ENCODE measurements at regions not wholly inside any gene's neighbourhood (a gene's known extent, or its start where the extent isn't known, plus 50 kb on each side); places are given as distances from the start of the nearest gene placed in this dataset.
"Not testable (repeated sequence)": the region's sequence is repeated elsewhere in the genome, so short reads cannot be mapped to it uniquely, and the experiment has no call there.

DNA sequence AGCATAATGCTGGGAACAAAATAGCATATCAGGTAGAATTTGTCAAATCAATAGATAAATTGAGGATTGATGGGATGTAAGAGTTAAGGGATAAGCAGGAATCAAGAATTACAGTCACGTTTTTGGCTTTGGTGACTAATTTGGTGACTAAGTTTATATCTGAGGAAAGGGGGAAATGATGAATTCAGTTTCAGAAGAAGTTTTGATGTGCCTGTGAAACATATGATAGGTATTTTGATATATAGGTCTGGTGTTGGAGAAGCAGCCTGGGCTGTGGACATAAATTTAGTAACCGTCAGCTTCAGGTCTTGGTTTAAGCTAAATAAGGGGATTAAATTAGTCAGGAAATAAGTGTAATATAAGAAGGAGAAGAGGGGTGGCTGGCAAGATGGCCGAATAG lies 79.0 kb upstream of the EDA2R start:
- DNase-seq (ENCODE audit: extremely low read depth, low read depth), result no peak
- TF ChIP-seq, protein P1, sequence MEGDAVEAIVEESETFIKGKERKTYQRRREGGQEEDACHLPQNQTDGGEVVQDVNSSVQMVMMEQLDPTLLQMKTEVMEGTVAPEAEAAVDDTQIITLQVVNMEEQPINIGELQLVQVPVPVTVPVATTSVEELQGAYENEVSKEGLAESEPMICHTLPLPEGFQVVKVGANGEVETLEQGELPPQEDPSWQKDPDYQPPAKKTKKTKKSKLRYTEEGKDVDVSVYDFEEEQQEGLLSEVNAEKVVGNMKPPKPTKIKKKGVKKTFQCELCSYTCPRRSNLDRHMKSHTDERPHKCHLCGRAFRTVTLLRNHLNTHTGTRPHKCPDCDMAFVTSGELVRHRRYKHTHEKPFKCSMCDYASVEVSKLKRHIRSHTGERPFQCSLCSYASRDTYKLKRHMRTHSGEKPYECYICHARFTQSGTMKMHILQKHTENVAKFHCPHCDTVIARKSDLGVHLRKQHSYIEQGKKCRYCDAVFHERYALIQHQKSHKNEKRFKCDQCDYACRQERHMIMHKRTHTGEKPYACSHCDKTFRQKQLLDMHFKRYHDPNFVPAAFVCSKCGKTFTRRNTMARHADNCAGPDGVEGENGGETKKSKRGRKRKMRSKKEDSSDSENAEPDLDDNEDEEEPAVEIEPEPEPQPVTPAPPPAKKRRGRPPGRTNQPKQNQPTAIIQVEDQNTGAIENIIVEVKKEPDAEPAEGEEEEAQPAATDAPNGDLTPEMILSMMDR (IDR thresholded peaks at IDR 0.05; ENCODE audit: low read depth, low read length, missing control alignments), result no peak
- H3K4me3 ChIP-seq (replicated peaks; ENCODE audit: low read depth, low read length), result no peak overlapping the region

- DNase-seq (ENCODE audit: extremely low read depth, low read depth), result no peak
- TF ChIP-seq, protein P1 (IDR thresholded peaks at IDR 0.05; ENCODE audit: low read depth, low read length, missing control alignments), result no peak
- no peak overlapping the region for H3K4me3 ChIP-seq (replicated peaks; ENCODE audit: low read depth, low read length)
Observed at GRCh38 chrX:66698273-66699204, 59.7 kb upstream of the EDA2R start.

GRCh38 chrX:66692512-66692911 lies 53.6 kb upstream of the EDA2R start:
- DNase-seq (ENCODE audit: extremely low read depth, low read depth); H3K4me3 ChIP-seq (replicated peaks; ENCODE audit: low read depth, low read length): not testable (repeated sequence)
